ENCODE measurements at regions not wholly inside any gene's neighbourhood (a gene's known extent, or its start where the extent isn't known, plus 50 kb on each side); places are given as distances from the start of the nearest gene placed in this dataset.

DNA sequence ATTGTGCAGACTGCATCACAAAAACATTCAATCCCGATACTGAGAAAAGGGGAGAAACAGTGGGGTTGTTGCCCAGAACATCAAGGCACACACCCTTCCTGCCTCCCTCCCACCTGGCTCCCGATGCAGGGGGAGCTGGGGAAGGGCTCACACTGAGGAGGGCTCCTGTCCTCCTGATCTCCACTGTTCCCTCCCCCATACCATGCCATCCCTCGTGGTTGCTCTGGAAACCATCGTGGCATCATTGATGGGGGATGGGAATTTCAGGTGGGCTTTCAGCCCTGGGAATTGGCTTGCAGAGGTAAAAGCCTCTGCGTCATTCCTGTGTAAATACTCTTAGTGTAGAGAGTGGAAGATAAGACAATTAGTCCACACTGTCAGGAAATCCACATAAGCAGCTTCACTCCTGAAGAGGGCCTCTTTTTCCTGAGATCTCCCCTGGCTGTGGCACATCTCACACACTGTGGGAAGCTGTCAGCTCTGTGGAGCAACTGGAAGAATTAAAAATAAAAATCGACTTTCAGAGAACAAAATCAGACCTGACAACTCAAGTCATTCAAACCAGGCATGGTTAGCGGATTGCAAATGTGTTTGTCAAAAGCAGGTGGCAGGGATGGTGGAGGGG, 176.0 kb downstream of the CHST1 start:
- no CpG with 5 or more reads among the region's 7 CpGs for WGBS (ENCODE audit: insufficient coverage)
- Histone ChIP-seq H3K36me3 (replicated peaks in 1 of 2; ENCODE audit: control insufficient read depth in 1 of 2, insufficient read depth in 2 of 2, low read length in 2 of 2) (no peaks in the 10 kb centered on the region), H3K9ac (ENCODE audit: insufficient read depth, low read length, poor library complexity, severe bottlenecking) (no peak overlapping the region), H3K4me3 (replicated peaks in 1 of 3; ENCODE audit: low read depth in 2 of 3, low read length in 3 of 3) (no peak overlapping the region), H3K79me2 (ENCODE audit: insufficient read depth, low read length) (no peaks in the 10 kb centered on the region), H4K20me1 (ENCODE audit: insufficient read depth, low read length) (no peaks in the 10 kb centered on the region), H3K27me3 (ENCODE audit: control insufficient read depth in 2 of 2, insufficient read depth in 2 of 2, low read length in 2 of 2) (peaks cover 2 to 10% of the 10 kb centered on the region in 2 donors), H2AFZ (ENCODE audit: insufficient read depth, low read depth, low read length, poor library complexity, severe bottlenecking) (no peak overlapping the region), H3K27ac (ENCODE audit: low read depth in 1 of 2, low read length in 2 of 2) (no peak overlapping the region), H3K4me2 (replicated peaks; ENCODE audit: extremely low read depth, low read length, poor library complexity, severe bottlenecking) (no peak overlapping the region), H3K4me1 (ENCODE audit: control insufficient read depth in 1 of 2, insufficient read depth in 2 of 2, low read length in 2 of 2) (no peaks in the 10 kb centered on the region), H3K9me3 (replicated peaks in 1 of 2; ENCODE audit: control insufficient read depth in 1 of 2, insufficient read depth in 1 of 2, low read length in 2 of 2) (no peaks in the 10 kb centered on the region)
- peaks cover 10 to 29% (median 12%) of the 10 kb centered on the region in 3 donors for H3K27me3 Mint-ChIP-seq (ENCODE audit: low read depth in 3 of 3)
- H3K9me3 Mint-ChIP-seq: peaks cover 0 to 7% (median 1%) of the 10 kb centered on the region in 7 donors
- H3K27ac Mint-ChIP-seq: no peak overlapping the region
- H3K36me3 Mint-ChIP-seq: no peaks in the 10 kb centered on the region
- TF ChIP-seq, protein P1, sequence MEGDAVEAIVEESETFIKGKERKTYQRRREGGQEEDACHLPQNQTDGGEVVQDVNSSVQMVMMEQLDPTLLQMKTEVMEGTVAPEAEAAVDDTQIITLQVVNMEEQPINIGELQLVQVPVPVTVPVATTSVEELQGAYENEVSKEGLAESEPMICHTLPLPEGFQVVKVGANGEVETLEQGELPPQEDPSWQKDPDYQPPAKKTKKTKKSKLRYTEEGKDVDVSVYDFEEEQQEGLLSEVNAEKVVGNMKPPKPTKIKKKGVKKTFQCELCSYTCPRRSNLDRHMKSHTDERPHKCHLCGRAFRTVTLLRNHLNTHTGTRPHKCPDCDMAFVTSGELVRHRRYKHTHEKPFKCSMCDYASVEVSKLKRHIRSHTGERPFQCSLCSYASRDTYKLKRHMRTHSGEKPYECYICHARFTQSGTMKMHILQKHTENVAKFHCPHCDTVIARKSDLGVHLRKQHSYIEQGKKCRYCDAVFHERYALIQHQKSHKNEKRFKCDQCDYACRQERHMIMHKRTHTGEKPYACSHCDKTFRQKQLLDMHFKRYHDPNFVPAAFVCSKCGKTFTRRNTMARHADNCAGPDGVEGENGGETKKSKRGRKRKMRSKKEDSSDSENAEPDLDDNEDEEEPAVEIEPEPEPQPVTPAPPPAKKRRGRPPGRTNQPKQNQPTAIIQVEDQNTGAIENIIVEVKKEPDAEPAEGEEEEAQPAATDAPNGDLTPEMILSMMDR (IDR thresholded peaks at IDR 0.05): no peak
- no peak for DNase-seq
- no peaks in the 10 kb centered on the region for H3K4me1 Mint-ChIP-seq
- H3K4me3 Mint-ChIP-seq: no peak overlapping the region
- intact Hi-C loops (cut with micrococcal nuclease): no loop called here

DNA sequence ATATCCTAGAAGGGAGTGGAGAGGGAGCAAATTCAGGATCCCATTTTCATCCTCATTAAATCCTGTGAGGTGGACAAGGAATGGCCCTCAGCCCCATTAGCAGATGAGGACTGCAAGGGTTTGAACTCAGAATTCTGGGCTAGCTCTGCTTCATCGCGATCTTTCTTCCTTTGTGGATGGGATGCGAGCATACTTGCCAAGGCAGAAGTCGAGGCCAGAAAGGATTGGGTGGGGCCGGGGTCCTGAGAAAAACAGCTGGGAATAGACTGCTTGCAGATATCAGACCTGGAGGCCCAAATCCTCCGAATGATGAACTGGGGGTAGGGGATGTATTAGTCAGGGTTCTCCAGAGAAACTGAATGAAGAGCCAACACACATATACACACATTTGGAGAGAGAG, 179.0 kb downstream of the CHST1 start:
- H3K27me3 Mint-ChIP-seq (ENCODE audit: low read depth in 3 of 3): peaks cover 13 to 30% (median 15%) of the 10 kb centered on the region in 3 donors
- TF ChIP-seq, protein P1 (IDR thresholded peaks at IDR 0.05): no peak
- H3K4me1 Mint-ChIP-seq: no peaks in the 10 kb centered on the region

More for the DNA sequence above, 179.0 kb downstream of the CHST1 start:
- Histone ChIP-seq H4K20me1 (ENCODE audit: insufficient read depth, low read length) (no peaks in the 10 kb centered on the region), H3K27me3 (ENCODE audit: control insufficient read depth in 2 of 2, insufficient read depth in 2 of 2, low read length in 2 of 2) (peaks cover 2 to 7% of the 10 kb centered on the region in 2 donors), H3K36me3 (replicated peaks in 1 of 2; ENCODE audit: control insufficient read depth in 1 of 2, insufficient read depth in 2 of 2, low read length in 2 of 2) (no peaks in the 10 kb centered on the region), H3K79me2 (ENCODE audit: insufficient read depth, low read length) (no peaks in the 10 kb centered on the region), H3K27ac (ENCODE audit: low read depth in 1 of 2, low read length in 2 of 2) (no peak overlapping the region), H3K9me3 (replicated peaks in 1 of 2; ENCODE audit: control insufficient read depth in 1 of 2, insufficient read depth in 1 of 2, low read length in 2 of 2) (no peaks in the 10 kb centered on the region), H3K4me2 (replicated peaks; ENCODE audit: extremely low read depth, low read length, poor library complexity, severe bottlenecking) (no peak overlapping the region), H2AFZ (ENCODE audit: insufficient read depth, low read depth, low read length, poor library complexity, severe bottlenecking) (no peak overlapping the region), H3K9ac (ENCODE audit: insufficient read depth, low read length, poor library complexity, severe bottlenecking) (no peak overlapping the region), H3K4me3 (replicated peaks in 1 of 3; ENCODE audit: low read depth in 2 of 3, low read length in 3 of 3) (no peak overlapping the region), H3K4me1 (ENCODE audit: control insufficient read depth in 1 of 2, insufficient read depth in 2 of 2, low read length in 2 of 2) (no peaks in the 10 kb centered on the region)
- 82% methylated on average over 4 of the region's 6 CpGs for WGBS (ENCODE audit: insufficient coverage)
- intact Hi-C loops (cut with micrococcal nuclease): no loop called here
- Mint-ChIP-seq H3K9me3 (peaks cover 0 to 1% (median 0%) of the 10 kb centered on the region in 7 donors), H3K4me3 (no peak overlapping the region), H3K27ac (no peak overlapping the region), H3K36me3 (no peaks in the 10 kb centered on the region)
- no peak for DNase-seq
